GM21529 (cell line): ENCODE measurements at regions not wholly inside any gene's neighbourhood (a gene's known extent, or its start where the extent isn't known, plus 50 kb on each side); places are given as distances from the start of the nearest gene placed in this dataset.
A peak's percentile ranks its signal among the peaks of the same experiment; 100 is the strongest.
"Not testable (repeated sequence)": the region's sequence is repeated elsewhere in the genome, so short reads cannot be mapped to it uniquely, and the experiment has no call there.

ENCODE experiments used
- ATAC-seq: cut with Tn5 transposase; IDR thresholded peaks from one replicate; pipeline ENCODE4 v1.9.1; 2021; ENCODE audit not compliant: unreplicated experiment

DNA sequence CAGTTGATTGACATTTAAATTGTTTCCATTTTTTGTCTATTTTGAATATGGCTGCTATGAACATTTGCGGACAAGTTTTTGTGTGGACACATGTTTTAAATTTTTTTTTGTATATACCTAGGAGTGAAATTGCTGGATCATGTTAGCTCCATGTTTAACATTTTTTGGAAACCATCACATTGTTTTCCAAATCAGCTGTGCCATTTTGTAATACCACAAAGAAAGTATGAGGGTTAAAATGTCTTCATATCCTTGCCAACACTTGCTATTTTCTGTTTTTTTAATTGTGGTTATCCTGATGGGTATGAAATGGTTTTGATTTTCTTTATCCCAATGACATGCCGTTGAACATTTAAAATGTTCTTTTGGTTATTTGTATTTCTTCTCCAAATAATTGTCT is 52.1 kb downstream of the CARTPT start:
- ATAC-seq: no peak

DNA sequence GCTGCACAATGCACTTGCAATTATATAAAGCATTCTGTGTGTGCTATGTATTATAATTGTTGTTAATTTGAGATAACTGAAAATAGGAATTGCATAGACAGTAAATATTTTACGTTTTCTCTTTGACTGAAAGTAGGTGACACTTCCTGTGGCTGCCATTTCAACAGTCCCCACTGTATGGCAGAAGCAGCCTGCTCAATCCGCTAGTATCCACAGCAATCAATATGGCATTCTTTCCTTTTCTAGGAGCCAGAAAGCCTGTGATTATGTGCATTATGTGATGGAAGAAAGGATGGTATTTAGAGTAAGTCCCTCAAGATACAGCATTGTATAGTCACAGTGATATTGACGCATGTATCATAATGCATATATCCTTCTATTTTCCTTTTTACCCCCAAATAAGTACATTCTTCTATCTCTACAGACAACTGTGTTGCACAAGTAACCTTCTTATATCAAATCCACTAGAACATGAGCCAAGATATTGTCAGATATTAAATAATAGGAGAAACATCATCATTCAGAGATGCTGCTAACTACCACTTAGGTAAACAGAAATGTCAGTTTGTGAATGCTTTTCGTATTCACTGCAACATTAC is 59.7 kb downstream of the CARTPT start:
- ATAC-seq: no peak

- ATAC-seq: no peak
These were observed 61.5 kb downstream of the CARTPT start for GRCh38 chr5:71780597-71780996.

- ATAC-seq: peak; percentile 34
These were observed 63.3 kb downstream of the CARTPT start for GRCh38 chr5:71782393-71782770.

GRCh38 chr5:71782771-71783770 is 64.0 kb downstream of the CARTPT start:
- ATAC-seq: peak; percentile 99

GRCh38 chr5:71783891-71784290 is 64.8 kb downstream of the CARTPT start:
- no peak for ATAC-seq

- ATAC-seq: no peak
These were observed 67.4 kb downstream of the CARTPT start for GRCh38 chr5:71786337-71787055.

DNA sequence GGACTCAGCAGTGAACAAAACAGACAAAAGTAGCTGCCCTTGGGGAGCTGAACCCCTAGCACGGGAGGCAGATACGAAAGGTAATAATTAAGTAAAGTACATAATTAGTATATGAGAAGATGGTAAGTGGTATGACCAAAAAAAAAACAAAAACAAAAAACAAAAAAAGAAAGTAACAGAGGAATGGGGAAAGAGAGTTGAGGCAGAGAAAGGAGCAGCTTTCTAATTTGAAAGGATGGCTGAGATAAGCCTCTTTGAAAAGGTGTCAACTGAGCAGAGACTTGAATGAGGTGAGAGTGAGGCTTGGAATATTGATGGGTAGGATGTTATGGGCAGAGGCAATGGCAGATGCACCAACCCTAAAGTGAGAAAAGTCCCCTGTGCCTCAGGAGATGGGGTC is 69.7 kb downstream of the CARTPT start:
- no peak for ATAC-seq

DNA sequence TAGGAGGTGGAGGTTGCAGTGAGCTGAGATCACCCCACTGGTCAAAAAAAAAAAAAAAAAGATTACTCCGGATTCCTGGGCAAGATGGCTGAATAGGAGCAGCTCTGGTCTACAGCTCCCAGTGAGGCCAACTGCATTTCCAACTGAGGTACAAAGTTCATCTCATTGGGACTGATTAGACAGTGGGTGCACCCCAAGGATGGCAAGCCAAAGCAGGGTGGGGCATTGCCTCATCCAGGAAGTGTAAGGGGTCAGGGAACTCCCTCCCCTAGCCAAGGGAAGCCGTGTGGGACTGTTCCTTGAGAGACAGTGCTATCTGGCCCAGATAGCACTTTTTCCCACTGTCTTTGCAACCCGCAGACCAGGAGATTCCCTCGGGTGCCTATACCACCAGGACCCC is 70.7 kb downstream of the CARTPT start:
- ATAC-seq: no peak

DNA sequence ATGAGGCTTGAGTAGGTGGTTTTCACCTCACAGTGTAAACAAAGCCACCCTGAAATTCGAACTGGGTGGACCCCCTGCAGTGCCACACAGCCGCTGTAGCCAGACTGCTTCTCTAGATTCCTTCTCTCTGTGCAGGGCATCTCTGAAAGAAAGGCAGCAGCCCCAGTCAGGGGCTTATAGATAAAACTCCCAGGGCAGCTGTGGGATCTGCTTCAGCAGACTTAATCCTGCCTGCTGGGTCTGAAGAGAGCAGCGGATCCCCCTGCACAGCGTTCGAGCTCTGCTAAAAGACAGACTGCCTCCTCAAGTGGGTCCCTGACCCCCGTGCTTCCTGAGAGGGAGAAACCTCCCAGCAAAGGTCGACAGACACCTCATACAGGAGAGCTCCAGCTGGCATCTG is 71.4 kb downstream of the CARTPT start:
- no peak for ATAC-seq

DNA sequence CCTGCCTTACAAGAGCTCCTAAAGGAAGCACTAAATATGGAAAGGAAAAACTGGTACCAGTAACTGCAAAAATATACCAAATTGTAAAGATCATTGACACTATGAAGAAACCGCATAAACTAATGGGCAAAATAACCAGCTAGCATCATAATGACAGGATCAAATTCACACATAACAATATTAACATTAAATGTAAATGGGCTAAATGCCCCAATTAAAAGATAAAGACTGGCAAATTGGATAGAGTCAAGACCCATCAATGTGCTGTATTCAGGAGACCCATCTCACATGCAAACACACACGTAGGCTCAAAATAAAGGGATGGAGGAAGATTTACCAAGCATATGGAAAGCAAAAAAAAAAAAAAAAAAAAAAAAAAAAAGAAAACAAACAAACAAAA is 73.0 kb downstream of the CARTPT start:
- not testable (repeated sequence) for ATAC-seq

- no peak for ATAC-seq
These were observed 75.1 kb downstream of the CARTPT start for GRCh38 chr5:71794061-71794695.

DNA sequence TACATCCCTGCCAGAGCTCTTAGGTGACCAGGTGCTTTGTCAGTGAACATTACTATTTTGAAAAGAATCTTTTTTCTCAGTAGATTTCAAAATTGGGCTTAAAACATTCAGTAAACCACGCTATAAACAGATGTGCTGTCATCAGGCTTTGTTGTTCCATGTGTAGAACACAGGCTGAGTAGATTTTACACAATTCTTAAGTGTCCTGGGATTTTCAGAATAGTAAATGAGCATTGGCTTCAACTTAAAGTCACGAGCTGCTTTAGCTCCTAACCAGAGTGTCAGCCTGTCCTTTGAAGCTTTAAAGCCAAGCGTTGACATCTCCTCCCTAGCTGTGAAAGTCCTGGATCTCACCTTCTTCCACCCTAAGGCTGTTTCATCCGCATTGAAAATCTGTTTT is 83.6 kb downstream of the CARTPT start:
- ATAC-seq: no peak

GRCh38 chr5:71806711-71807110 is 87.6 kb downstream of the CARTPT start:
- ATAC-seq: no peak

GRCh38 chr5:71807909-71808308 is 88.8 kb downstream of the CARTPT start:
- ATAC-seq: no peak

DNA sequence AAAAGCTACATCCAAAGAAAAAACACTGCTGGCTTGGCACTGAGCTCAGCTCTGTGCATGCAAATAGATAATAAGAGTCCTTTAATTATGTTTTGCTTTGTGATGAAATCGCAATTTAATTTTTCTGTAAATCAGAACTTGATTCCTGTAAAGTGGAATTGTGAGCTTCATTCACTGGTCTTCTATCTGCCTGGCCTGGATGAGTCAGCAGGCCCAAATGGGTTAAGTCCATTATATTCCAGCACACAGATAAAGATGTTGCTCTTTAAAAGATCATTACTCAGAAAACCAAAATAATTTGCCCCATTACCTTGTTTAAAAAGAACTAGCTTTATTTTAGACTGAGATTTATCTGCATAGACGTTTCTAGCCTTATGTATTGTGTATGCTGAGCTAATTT is 90.4 kb downstream of the CARTPT start:
- ATAC-seq: no peak

DNA sequence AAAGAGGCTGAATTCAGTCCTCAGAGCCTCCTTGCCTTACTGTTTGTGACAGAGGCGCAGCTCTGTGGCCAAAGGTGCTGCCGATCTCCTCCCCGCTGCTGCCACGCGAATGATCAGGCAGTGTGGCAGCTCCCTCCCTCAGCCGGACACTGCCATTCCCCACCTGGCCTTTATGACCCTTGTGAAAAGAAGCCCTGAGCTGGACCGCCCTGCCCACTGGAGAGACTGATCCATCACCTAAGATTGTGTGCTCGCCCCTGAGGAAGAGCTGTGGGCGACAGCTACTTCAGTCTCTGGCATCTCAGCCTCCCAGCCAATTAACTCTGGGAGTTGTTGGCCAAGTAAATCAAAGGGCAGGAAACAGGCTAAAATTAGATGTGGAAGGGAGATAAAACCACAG is 90.9 kb downstream of the CARTPT start:
- ATAC-seq: no peak

DNA sequence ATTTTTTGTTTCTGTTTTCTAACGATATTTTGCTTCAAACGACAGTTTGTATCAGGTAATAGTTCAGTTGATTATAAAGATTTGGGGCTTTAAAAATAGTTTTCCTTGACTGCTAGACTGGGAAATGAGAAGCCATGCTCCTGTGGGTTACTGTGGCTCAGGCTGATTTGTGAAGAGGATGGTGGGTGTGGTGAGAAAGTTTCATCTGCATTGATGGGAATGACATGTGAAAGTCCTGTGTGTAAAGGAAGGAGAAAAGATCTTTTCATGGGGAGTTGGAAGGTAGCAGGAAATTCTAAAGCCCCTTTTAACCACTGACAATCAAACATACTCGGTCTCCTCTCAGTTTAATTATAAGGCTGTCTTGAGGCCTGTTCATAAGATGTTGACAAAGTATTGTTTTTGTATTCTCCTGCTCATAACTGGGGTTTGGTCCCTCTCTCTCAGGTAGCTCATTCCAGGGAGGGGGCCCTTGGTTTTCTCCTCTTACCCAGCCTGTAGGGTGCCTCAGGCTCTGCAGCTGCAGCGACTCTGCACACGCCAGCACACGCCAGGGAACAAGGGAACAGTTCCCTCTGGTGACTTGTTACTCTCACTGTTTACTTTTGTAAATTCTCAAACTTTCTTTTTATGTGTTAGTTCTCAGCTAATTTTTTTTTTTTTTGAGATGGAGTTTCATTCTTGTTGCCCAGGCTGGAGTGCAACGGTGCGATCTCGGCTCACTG is 91.6 kb downstream of the CARTPT start:
- no peak for ATAC-seq

- ATAC-seq: no peak
These were observed 92.7 kb downstream of the CARTPT start for GRCh38 chr5:71811779-71812178.

DNA sequence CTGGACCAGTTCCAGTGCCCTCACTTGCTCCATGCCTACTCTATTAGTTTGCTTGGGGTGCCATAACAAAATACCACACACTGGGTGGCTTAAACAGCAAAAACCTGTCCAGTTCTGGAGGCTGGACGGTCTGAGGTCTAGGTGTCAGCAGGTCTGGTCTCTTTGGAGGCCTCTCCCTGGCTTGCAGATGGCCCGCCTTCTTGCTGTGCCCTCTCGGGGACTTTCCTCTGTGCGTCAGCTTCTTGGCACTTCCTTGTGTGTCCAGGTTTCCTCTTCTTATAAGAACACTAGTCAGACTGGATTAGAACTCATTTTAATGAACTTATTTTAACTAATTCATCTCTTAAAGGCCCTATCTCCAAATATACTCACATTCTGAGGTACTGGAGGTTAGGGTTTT is 97.2 kb downstream of the CARTPT start:
- ATAC-seq: no peak

GRCh38 chr5:71817891-71818290 is 98.8 kb downstream of the CARTPT start:
- no peak for ATAC-seq
